IMR-90 (cell line): ENCODE measurements at regions not wholly inside any gene's neighbourhood (a gene's known extent, or its start where the extent isn't known, plus 50 kb on each side); places are given as distances from the start of the nearest gene placed in this dataset.

ENCODE experiments used
- RAD21 ChIP-seq: IDR thresholded peaks from 2 replicates; pipeline ENCODE4 v1.6.1; 2012; ENCODE audit warnings: low read length, improper control_type of control experiment
- TF ChIP-seq, protein P1 (sequence below): conservative IDR thresholded peaks from 2 replicates; pipeline ENCODE4 v1.5.1; 2012; ENCODE audit warnings: mild to moderate bottlenecking, low read depth, low read length, improper control_type of control experiment
- TF ChIP-seq, protein P2 (sequence below): fragments of 150-350 bp; IDR thresholded peaks from 2 replicates; pipeline ENCODE4 v1.6.1; 2017; ENCODE audit warnings: mild to moderate bottlenecking, antibody characterized with exemption, low read length, low read depth

GRCh38 chr12:85425349-85425612 lies 145.3 kb downstream of the ALX1 start:
- TF ChIP-seq RAD21: no peak
- TF ChIP-seq, protein P1, sequence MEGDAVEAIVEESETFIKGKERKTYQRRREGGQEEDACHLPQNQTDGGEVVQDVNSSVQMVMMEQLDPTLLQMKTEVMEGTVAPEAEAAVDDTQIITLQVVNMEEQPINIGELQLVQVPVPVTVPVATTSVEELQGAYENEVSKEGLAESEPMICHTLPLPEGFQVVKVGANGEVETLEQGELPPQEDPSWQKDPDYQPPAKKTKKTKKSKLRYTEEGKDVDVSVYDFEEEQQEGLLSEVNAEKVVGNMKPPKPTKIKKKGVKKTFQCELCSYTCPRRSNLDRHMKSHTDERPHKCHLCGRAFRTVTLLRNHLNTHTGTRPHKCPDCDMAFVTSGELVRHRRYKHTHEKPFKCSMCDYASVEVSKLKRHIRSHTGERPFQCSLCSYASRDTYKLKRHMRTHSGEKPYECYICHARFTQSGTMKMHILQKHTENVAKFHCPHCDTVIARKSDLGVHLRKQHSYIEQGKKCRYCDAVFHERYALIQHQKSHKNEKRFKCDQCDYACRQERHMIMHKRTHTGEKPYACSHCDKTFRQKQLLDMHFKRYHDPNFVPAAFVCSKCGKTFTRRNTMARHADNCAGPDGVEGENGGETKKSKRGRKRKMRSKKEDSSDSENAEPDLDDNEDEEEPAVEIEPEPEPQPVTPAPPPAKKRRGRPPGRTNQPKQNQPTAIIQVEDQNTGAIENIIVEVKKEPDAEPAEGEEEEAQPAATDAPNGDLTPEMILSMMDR: no peak
- TF ChIP-seq, protein P2, sequence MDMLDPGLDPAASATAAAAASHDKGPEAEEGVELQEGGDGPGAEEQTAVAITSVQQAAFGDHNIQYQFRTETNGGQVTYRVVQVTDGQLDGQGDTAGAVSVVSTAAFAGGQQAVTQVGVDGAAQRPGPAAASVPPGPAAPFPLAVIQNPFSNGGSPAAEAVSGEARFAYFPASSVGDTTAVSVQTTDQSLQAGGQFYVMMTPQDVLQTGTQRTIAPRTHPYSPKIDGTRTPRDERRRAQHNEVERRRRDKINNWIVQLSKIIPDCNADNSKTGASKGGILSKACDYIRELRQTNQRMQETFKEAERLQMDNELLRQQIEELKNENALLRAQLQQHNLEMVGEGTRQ: no peak
